HL-60/S4 treated with retinoic acid at 250 ng/mL for 4 days and 3 days (cell line): ENCODE measurements at regions not wholly inside any gene's neighbourhood (a gene's known extent, or its start where the extent isn't known, plus 50 kb on each side); places are given as distances from the start of the nearest gene placed in this dataset.

Source experiments
- in situ Hi-C: fragments of 300-500 bp; cut with MboI; formaldehyde crosslinking; loops from 2 replicates; pipeline ENCODE4 v1.7.0; 2022; ENCODE audit warnings: low sequenced_read_pairs

GRCh38 chr15:36491912-36492311 is 87.5 kb upstream of the CDIN1 start:
- in situ Hi-C loops: no loop called here

DNA sequence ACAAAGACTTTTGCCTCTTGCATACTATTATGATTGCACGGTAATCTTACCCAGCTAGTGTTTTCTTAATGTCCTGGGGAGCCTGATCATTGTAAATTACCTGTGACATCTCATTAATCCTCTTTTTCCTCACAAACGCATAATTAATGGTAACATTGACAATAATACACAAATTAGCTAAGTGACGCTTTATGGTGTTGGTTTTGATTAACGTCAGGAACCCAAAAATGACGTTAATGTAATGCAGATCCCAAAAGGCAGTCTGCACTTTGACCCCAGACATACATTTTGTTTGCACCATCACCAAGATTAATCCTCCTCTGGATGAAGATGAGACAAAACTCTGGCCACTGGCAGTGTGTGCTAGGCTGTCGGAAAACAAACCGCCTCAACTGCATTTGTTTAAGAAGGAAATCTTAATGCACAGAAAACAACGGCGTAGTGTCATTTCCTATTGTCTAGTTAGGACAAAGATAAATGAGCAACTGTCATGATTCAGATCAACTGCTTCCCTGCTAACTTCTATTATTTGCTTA is 83.9 kb upstream of the CDIN1 start:
- in situ Hi-C loops: no loop called here

DNA sequence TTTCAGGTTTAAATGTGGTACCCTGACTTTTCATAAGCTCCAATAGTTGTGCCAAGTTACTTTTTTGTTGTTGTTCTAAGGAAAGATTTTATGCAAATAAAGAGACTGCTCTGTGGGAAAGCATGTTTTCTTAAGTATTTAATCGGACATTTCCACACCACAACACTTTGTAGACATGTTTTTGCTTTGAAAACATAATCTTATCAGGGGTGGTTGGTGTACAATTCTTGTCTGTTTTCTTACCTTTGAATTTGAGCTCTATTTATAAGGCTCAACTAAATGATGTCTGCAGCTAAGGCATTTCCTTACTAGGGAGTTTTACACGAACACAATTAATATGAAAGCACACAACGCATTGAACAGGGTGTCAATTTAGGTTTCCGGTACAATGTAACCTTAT is 81.5 kb upstream of the CDIN1 start:
- in situ Hi-C loops: no loop called here

DNA sequence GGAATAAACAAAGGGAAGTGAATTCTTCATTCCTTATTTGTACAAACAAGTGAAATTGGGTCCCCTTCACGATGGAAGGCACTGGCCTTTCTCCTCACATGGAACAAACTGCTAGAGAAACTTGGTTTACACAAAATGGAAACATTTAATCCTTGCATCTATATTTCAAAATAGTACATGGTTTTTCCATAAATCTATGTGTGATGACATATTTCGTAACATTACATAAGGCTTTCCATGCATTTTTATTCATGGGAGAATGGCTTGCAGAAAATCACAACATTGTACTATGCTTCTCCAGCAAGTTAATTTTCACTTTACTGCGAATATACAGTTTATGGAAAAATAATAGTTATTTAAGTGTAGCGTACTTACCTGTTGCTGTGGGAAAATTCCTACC is 81.0 kb upstream of the CDIN1 start:
- in situ Hi-C loops: no loop called here

GRCh38 chr15:36498916-36499315 is 80.5 kb upstream of the CDIN1 start:
- in situ Hi-C loops: no loop called here

DNA sequence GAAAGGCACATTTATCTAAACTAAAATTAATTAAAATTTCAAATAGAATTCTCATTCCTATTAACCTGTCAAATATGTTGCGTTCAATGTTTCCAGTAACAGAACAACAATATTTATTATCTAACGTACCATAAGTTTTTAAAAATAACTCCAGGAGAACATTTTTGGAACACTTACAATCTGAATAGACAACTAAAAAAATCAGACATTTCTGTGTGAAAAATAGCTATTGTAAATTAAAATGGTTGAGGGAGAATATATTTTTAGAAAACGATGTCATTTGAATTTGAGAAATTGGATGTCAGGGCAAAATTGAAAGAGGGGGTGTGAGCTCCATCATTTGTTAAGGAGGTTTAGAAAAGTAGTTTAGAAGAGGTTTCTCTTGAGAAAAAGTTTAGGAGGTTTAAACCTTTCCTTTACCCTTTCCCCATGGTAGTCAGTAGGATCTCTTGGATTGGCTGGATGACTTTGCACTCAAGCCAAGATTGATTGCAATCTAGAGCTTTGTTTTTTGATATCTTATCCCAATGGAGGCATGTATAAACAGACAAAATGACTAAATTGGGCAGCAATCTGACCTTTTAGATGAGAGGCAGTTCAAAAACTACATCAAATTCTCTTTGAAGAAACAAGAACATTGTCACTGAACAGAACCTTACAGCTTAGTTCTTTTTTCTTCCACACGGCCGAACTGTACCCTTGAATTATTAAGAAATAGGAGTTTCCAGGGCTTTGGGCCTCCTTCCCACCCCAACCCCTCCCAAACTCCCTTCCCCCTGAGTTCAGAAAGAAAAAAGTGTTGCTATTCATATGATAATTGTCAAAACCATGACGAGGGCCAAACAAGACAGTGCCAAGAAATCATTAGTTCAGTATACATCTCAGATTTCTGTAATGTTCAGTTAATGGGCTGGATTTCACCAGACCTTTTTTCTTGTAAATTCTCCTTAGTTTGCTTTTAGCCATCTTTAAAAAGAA is 79.7 kb upstream of the CDIN1 start:
- in situ Hi-C loops: no loop called here

GRCh38 chr15:36501063-36501678 is 78.3 kb upstream of the CDIN1 start:
- in situ Hi-C loops: no loop called here

DNA sequence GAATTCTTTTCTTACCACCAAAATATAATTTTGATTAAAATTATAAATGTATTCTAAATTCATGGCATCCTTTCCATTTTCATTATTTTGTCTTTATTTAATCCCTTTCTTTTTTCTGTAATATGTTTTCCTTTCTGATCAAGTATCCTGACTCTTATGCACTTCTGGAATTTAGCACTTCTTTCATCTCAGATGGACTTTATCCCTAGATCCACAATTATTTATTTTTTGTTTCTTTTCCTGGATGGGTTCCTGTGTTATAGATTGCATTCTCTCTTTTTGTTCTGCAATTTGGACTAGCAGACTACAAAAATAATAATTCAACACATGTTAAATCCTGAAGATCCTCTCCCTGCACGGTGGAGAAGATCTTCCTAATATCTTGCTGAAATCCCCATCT is 76.9 kb upstream of the CDIN1 start:
- in situ Hi-C loops: no loop called here

GRCh38 chr15:36506733-36507356 is 72.6 kb upstream of the CDIN1 start:
- in situ Hi-C loops: no loop called here

GRCh38 chr15:36507458-36507857 is 72.0 kb upstream of the CDIN1 start:
- in situ Hi-C loops: no loop called here

DNA sequence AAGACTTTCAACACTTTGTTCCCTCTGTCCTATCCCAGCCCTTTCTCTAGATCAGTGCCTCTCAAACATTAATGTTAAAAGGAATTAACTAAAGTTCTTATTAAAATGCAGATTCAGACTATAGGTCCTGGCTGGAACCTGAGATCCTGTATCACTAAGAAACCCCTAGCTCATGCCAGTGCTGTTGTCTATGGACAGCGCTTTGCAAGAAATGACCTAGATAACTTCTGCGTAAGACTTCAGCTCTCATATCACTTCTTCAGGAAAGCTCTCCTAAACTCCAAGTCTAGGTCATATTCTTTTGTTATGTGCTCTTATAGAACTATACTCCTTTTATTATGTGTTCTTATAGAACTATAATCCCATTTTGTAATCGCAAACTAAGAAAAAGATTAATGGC is 67.8 kb upstream of the CDIN1 start:
- in situ Hi-C loops: no loop called here

DNA sequence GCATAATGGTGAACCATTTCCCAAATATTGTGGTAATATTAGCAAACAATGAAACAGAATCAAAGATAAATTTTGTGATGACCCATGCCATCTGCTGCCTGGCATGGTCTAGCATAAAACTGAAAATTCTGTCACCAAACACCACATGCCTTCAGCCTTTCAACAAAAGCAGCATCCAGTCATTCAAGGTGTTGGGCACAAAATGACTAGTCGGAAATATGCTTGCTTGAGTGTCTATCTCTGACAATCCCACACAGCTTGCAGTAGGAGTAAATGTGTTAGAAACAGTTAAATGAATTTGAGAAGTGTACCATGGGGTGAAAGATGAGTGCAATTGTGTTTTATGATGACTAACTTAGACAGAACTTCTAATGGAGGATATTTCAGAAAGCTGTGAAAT is 61.7 kb upstream of the CDIN1 start:
- in situ Hi-C loops: no loop called here

DNA sequence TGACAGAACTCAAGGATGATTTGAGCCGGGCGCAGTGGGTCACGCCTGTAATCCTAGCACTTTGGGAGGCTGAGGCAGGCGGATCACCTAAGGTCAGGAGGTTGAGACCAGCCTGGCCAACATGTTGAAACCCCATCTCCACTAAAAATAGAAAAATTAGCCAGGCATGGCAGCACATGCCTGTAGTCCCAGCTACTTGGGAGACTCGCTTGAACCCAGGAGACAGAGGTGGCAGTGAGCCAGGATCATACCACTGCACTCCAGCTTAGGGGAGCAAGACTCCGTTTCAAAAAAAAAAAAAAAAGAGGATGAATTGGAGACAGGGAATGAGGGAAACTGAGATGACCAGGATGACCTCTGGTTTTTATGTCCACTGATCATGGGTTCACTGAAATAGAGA is 60.4 kb upstream of the CDIN1 start:
- in situ Hi-C loops: no loop called here

DNA sequence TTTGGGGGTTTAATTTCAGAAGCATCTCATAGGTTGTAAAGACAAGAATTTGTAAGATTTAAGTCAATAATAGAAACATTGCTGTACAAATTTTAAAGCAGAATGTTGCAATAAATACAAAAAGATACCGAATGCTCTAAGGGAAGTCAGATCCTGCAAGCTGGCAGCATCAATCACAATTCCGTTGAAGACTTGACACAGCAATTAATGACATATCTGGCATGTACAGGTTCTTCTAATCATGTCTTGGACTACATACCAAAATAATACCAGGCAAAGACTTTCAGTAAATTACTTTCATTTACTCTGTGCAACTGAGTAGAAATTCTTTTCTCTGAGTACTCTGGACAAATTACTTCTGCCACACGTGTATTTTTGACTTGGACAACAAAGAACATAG is 54.0 kb upstream of the CDIN1 start:
- in situ Hi-C loops: no loop called here

DNA sequence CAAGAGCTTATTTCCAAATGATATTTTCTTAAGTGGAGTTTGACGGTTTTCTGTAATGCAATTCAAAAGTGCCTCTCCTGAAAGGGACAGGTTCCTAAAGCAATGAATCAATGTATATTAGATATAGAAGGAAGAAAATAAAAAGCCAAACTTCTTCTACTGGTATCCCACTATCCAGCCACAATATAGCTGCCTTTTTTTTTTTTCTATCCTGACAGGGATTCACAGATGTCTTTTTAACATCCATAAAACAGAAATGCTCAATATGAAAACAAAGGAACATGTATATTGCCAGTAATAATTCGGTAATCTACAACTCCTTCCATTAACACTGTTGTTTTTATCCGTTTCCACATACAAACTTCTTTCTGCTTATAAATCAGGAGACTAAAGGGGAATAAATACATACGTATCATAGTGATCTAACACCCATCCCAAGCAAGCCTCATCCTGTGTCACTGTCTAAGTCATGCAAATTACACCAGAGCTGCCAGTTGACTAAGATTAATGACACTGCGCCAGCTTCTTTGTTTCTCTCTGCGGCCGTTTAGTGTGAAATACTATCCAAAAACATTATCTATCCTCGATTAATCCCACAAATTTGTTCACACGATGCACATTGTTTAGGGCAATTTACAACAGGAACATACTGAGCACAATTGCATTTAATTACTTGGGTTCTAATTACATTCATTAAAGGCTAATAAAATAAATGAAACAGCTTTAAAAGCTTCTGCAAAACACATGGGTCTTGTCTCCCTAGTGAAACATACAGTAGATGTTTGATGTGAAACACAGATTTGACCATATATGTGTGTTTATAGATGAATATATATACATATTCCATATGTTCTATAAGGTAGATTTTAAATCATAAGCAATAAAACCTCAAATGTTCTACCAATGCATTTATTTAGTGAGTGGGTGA is 51.9 kb upstream of the CDIN1 start:
- in situ Hi-C loops: no loop called here

GRCh38 chr15:36529296-36530011 is 50.0 kb upstream of the CDIN1 start:
- in situ Hi-C loops: no loop called here
